GM12878 (cell line): ENCODE measurements at regions not wholly inside any gene's neighbourhood (a gene's known extent, or its start where the extent isn't known, plus 50 kb on each side); places are given as distances from the start of the nearest gene placed in this dataset.

Experiments
- ATAC-seq: fragments of 200-7000 bp; cut with Tn5 transposase; 3 replicates; pipeline ENCODE4 v1.9.1; 2020; ENCODE audit warnings: mild to moderate bottlenecking, moderate library complexity
- BruUV-seq: library from RNA; stranded (reverse); fragments of 400-500 nt; replicated peaks from 2 replicates; lab custom pipeline; 2021; lab: Mats Ljungman, UMichigan
- CTCF ChIA-PET: fragments of 300-600 bp; sonication (Branson Sonifier 250); formaldehyde crosslinking; extraction: SDS; loops from one replicate; lab custom pipeline; 2021; ENCODE audit warnings: inconsistent platforms; lab: Yijun Ruan, JAX
- POLR2A ChIA-PET: fragments of 350-600 bp; formaldehyde crosslinking; extraction: SDS; loops from one replicate; lab custom pipeline; 2021; ENCODE audit warnings: inconsistent platforms; lab: Charles Lee
- RAD21 ChIA-PET: fragments of 300-600 bp; sonication (Branson Sonifier 250); formaldehyde crosslinking; loops from one replicate; lab custom pipeline; 2023; ENCODE audit warnings: antibody characterized with exemption; ENCODE audit not compliant: unreplicated experiment; lab: Charles Lee
- SMC1A ChIA-PET: fragments of 300-600 bp; sonication (Branson Sonifier 250); formaldehyde crosslinking; loops from one replicate; lab custom pipeline; 2023; ENCODE audit not compliant: unreplicated experiment, uncharacterized antibody; lab: Charles Lee
- DNase-seq: peaks from one replicate; pipeline ENCODE4 v3.0.0-alpha.2; 2011; ENCODE audit warnings: low read depth, low spot score
- FAIRE-seq: peaks from 3 replicates; lab custom pipeline; 2011; peaks lifted over from hg19 to GRCh38; lab: Jason Lieb, UNC
- H2AFZ ChIP-seq: 2 replicates; pipeline ENCODE4 v1.6.0; 2011; ENCODE audit warnings: low read depth, low read length, control low read depth; ENCODE audit not compliant: control insufficient read depth
- H3K27ac ChIP-seq: 2 replicates; pipeline ENCODE4 v1.5.1; 2011; ENCODE audit warnings: control low read depth; ENCODE audit not compliant: control insufficient read depth, insufficient read depth
- H3K27me3 ChIP-seq, 2 experiments: replicated peaks in 1 of 2; 2 replicates each; pipeline versions ENCODE4 v1.6.0 to v1.6.1; 2011; ENCODE audit warnings: low read length in 1 of 2; ENCODE audit not compliant: control insufficient read depth in 2 of 2, insufficient read depth in 2 of 2
- H3K36me3 ChIP-seq, 2 experiments: 2 replicates each; pipeline ENCODE4 v1.5.1; 2011; ENCODE audit warnings: low read length in 1 of 2; ENCODE audit not compliant: control insufficient read depth in 2 of 2, insufficient read depth in 2 of 2
- H3K4me1 ChIP-seq: 2 replicates; pipeline ENCODE4 v1.6.1; 2011; ENCODE audit warnings: mild to moderate bottlenecking, low read length, moderate library complexity, mixed read lengths; ENCODE audit not compliant: control insufficient read depth, insufficient read depth
- H3K4me2 ChIP-seq: 2 replicates; pipeline ENCODE4 v1.6.0; 2011; ENCODE audit warnings: control low read depth; ENCODE audit not compliant: control insufficient read depth, insufficient read depth
- H3K4me3 ChIP-seq: fragments of 200-600 bp; sonication (generic); 2 replicates; pipeline ENCODE4 v1.5.1; 2016
- H3K79me2 ChIP-seq: 2 replicates; pipeline ENCODE4 v1.6.0; 2011; ENCODE audit warnings: low read length; ENCODE audit not compliant: control insufficient read depth, insufficient read depth
- H3K9ac ChIP-seq: 2 replicates; pipeline ENCODE4 v1.8.0; 2011; ENCODE audit warnings: low read length, control low read depth, mixed read lengths; ENCODE audit not compliant: control insufficient read depth, insufficient read depth
- H3K9me3 ChIP-seq: replicated peaks from 3 replicates; pipeline ENCODE4 v1.5.1; 2011; ENCODE audit warnings: mild to moderate bottlenecking, low read length; ENCODE audit not compliant: control insufficient read depth, insufficient read depth
- H4K20me1 ChIP-seq: 2 replicates; pipeline ENCODE4 v1.6.0; 2011; ENCODE audit not compliant: control insufficient read depth, insufficient read depth
- ATF7 ChIP-seq: fragments of 450-650 bp; IDR thresholded peaks from 2 replicates; pipeline ENCODE4 v1.6.1; 2016; ENCODE audit warnings: low read depth, mild to moderate bottlenecking
- EP300 ChIP-seq, 2 experiments: fragments of 150-350 bp in 1 of 2; IDR thresholded peaks; 2 replicates each; pipeline ENCODE4 v1.6.1; 2011 to 2012; ENCODE audit warnings: low read depth in 2 of 2, low read length in 2 of 2, borderline replicate concordance in 1 of 2, improper control_type of control experiment in 1 of 2, inconsistent platforms in 1 of 2; ENCODE audit not compliant: control insufficient read depth in 1 of 2
- GABPA ChIP-seq: IDR thresholded peaks from 2 replicates; pipeline ENCODE4 v1.6.1; 2014; ENCODE audit warnings: antibody characterized with exemption, low read depth, mild to moderate bottlenecking, inconsistent platforms
- JUND ChIP-seq: IDR thresholded peaks from 2 replicates; pipeline ENCODE4 v1.6.1; 2012; ENCODE audit warnings: low read depth, mild to moderate bottlenecking, low read length, improper control_type of control experiment, moderate library complexity
- MLLT1 ChIP-seq: fragments of 450-650 bp; IDR thresholded peaks from 2 replicates; pipeline ENCODE4 v1.6.1; 2016; ENCODE audit warnings: mild to moderate bottlenecking
- NFYB ChIP-seq: IDR thresholded peaks from 2 replicates; pipeline ENCODE4 v1.6.1; 2011; ENCODE audit warnings: low read depth, mild to moderate bottlenecking, low read length, improper control_type of control experiment, moderate library complexity; ENCODE audit not compliant: insufficient read depth
- REST ChIP-seq: IDR thresholded peaks from 2 replicates; pipeline ENCODE4 v1.6.1; 2012; ENCODE audit warnings: mild to moderate bottlenecking, low read depth, low read length
- SMC3 ChIP-seq: IDR thresholded peaks from 2 replicates; pipeline ENCODE4 v1.6.1; 2011; ENCODE audit warnings: low read length, improper control_type of control experiment, borderline replicate concordance
- STAT3 ChIP-seq: IDR thresholded peaks from 2 replicates; pipeline ENCODE4 v1.6.1; 2011; ENCODE audit warnings: low read depth, low read length, improper control_type of control experiment
- YY1 ChIP-seq: IDR thresholded peaks from 2 replicates; pipeline ENCODE4 v1.6.1; 2011; ENCODE audit warnings: low read depth, mild to moderate bottlenecking, low read length
- ZBTB4 ChIP-seq: fragments of 450-650 bp; formaldehyde crosslinking; IDR thresholded peaks from 2 replicates; pipeline ENCODE4 v1.4.0; 2022; ENCODE audit warnings: mild to moderate bottlenecking, moderate library complexity
- WGBS: methylation state at CpG from one replicate; pipeline ENCODE4 v1.1.6; 2016; ENCODE audit warnings: low lambda C conversion rate; ENCODE audit not compliant: insufficient replicate concordance, insufficient coverage; ENCODE audit errors: missing lambda C conversion rate; 5-methylcytosine and 5-hydroxymethylcytosine counted together
- in situ Hi-C: fragments of 300-500 bp; cut with MboI; formaldehyde crosslinking; loops from 9 replicates; pipeline ENCODE4 v1.14.3; 2018; ENCODE audit warnings: mixed read lengths
- intact Hi-C: fragments of 100-400 bp; cut with micrococcal nuclease; formaldehyde crosslinking; loops from one replicate; pipeline ENCODE4 v1.14.2; 2022; ENCODE audit not compliant: unreplicated experiment

GRCh38 chr9:86675805-86676204 lies 271.5 kb downstream of the GAS1 start:
- POLR2A ChIA-PET: interaction anchor here (0.7 kb wide), 1 partner anchor 98 kb away, joined by 3 read pairs; no protein-coding TSS in a partner anchor
- Histone ChIP-seq H3K9me3 (no peaks in the 10 kb centered on the region), H3K4me1 (no peaks in the 10 kb centered on the region), H3K79me2 (no peaks in the 10 kb centered on the region), H3K27me3 (no peaks in the 10 kb centered on the region; a peak in 1 of 4 replicates), H3K4me2 (no peak overlapping the region), H3K27ac (no peak overlapping the region), H3K36me3 (no peaks in the 10 kb centered on the region), H4K20me1 (no peaks in the 10 kb centered on the region), H3K4me3 (no peak overlapping the region), H2AFZ (no peak overlapping the region), H3K9ac (no peak overlapping the region)
- CTCF ChIA-PET: no interaction called here
- intact Hi-C loops: no loop called here
- BruUV-seq: no TSS peak
- DNase-seq (no peak), ATAC-seq (no peak), FAIRE-seq (no peak)
- RAD21 ChIA-PET: no interaction called here
- SMC1A ChIA-PET: no interaction called here
- 12% methylated on average over 5 of the region's 5 CpGs for WGBS
- in situ Hi-C loops: loop anchor here (5.0 kb wide), 1 partner anchor 39 kb away; no protein-coding TSS in a partner anchor
- no peak for TF ChIP-seq STAT3
- no peak for TF ChIP-seq MLLT1
- TF ChIP-seq GABPA: no peak
- TF ChIP-seq ZBTB4 (CRISPR knock-in tag): no peak
- TF ChIP-seq NFYB: no peak
- TF ChIP-seq ATF7: no peak
- no peak for TF ChIP-seq JUND
- TF ChIP-seq EP300 (IDR thresholded peaks at IDR 0.05; ENCODE audit: borderline replicate concordance in 1 of 2, control insufficient read depth in 1 of 2, low read depth in 2 of 2, low read length in 2 of 2): no peak
- no peak for TF ChIP-seq YY1
- no peak for TF ChIP-seq REST
- TF ChIP-seq SMC3: no peak
